ENCODE measurements at regions not wholly inside any gene's neighbourhood (a gene's known extent, or its start where the extent isn't known, plus 50 kb on each side); places are given as distances from the start of the nearest gene placed in this dataset.

DNA sequence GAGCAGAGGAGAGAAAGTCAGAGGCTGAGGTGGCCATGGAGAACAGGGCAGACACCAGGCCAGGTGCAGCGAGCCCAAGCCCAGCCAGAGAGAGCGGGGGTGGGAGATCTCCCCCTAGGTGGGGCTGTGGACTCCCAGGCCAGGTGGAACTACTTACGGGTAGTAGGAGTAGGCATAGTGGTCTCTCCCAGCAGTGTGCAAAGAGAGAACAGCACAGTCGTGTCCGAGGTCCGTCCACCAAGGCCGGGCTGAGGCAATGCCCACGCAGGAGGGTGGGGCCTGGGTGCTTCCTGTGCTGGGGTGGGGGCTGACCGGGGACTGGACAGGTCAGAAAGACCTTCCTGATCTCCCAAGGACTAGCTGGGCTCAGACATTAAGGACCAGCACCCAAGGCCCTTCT lies 263.7 kb downstream of the PTPRU start:
- H3K4me2 ChIP-seq (ENCODE audit: low read length): no peak overlapping the region
- no peaks in the 10 kb centered on the region for H3K36me3 ChIP-seq (ENCODE audit: insufficient read depth, low read length)
- H3F3A ChIP-seq (ENCODE audit: insufficient read depth, low read length, poor library complexity, severe bottlenecking): no peaks in the 10 kb centered on the region
- no peaks in the 10 kb centered on the region for H3K27me3 ChIP-seq (ENCODE audit: insufficient read depth, low read depth, low read length)
- H3K9me3 ChIP-seq (ENCODE audit: low read length): peaks cover 7% of the 10 kb centered on the region
- no peaks in the 10 kb centered on the region for H4K20me1 ChIP-seq (ENCODE audit: insufficient read depth)
- H2AFZ ChIP-seq (ENCODE audit: low read depth, low read length): no peak overlapping the region
- no peaks in the 10 kb centered on the region for H3K9me2 ChIP-seq (ENCODE audit: insufficient read depth, low read length)
- no peak overlapping the region for H3K27ac ChIP-seq (ENCODE audit: low read length)
- TF ChIP-seq RAD21 (conservative IDR thresholded peaks at IDR 0.05): no peak
- TF ChIP-seq POLR2AphosphoS5 (IDR thresholded peaks at IDR 0.05): no peak
- TF ChIP-seq EZH2 (IDR thresholded peaks at IDR 0.05; ENCODE audit: borderline replicate concordance, insufficient read depth, low read length, poor library complexity, severe bottlenecking): no peak
- TF ChIP-seq TAF1 (IDR thresholded peaks at IDR 0.05; ENCODE audit: low read depth): no peak
- TF ChIP-seq CTCF (IDR thresholded peaks at IDR 0.05; ENCODE audit: poor library complexity, severe bottlenecking): no peak
- TF ChIP-seq, protein P1, sequence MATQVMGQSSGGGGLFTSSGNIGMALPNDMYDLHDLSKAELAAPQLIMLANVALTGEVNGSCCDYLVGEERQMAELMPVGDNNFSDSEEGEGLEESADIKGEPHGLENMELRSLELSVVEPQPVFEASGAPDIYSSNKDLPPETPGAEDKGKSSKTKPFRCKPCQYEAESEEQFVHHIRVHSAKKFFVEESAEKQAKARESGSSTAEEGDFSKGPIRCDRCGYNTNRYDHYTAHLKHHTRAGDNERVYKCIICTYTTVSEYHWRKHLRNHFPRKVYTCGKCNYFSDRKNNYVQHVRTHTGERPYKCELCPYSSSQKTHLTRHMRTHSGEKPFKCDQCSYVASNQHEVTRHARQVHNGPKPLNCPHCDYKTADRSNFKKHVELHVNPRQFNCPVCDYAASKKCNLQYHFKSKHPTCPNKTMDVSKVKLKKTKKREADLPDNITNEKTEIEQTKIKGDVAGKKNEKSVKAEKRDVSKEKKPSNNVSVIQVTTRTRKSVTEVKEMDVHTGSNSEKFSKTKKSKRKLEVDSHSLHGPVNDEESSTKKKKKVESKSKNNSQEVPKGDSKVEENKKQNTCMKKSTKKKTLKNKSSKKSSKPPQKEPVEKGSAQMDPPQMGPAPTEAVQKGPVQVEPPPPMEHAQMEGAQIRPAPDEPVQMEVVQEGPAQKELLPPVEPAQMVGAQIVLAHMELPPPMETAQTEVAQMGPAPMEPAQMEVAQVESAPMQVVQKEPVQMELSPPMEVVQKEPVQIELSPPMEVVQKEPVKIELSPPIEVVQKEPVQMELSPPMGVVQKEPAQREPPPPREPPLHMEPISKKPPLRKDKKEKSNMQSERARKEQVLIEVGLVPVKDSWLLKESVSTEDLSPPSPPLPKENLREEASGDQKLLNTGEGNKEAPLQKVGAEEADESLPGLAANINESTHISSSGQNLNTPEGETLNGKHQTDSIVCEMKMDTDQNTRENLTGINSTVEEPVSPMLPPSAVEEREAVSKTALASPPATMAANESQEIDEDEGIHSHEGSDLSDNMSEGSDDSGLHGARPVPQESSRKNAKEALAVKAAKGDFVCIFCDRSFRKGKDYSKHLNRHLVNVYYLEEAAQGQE (IDR thresholded peaks at IDR 0.05; ENCODE audit: borderline replicate concordance): no peak
- TF ChIP-seq EP300 (conservative IDR thresholded peaks at IDR 0.05; ENCODE audit: poor library complexity, severe bottlenecking): no peak
- TF ChIP-seq MXI1 (conservative IDR thresholded peaks at IDR 0.05; ENCODE audit: poor library complexity, severe bottlenecking): no peak
- TF ChIP-seq SMC3 (conservative IDR thresholded peaks at IDR 0.05; ENCODE audit: poor library complexity): no peak
- H3K79me2 ChIP-seq (replicated peaks; ENCODE audit: insufficient read depth, low read length): no peaks in the 10 kb centered on the region
- no peak overlapping the region for H3K4me3 ChIP-seq (ENCODE audit: low read length)
- no peak overlapping the region for H3K9ac ChIP-seq (ENCODE audit: low read length)

GRCh38 chr1:29499104-29499650 lies 262.9 kb downstream of the PTPRU start:
- Histone ChIP-seq H3K79me2 (replicated peaks; ENCODE audit: insufficient read depth, low read length) (no peaks in the 10 kb centered on the region), H3K4me3 (ENCODE audit: low read length) (no peak overlapping the region), H2AFZ (ENCODE audit: low read depth, low read length) (no peak overlapping the region), H3F3A (ENCODE audit: insufficient read depth, low read length, poor library complexity, severe bottlenecking) (no peaks in the 10 kb centered on the region), H3K36me3 (ENCODE audit: insufficient read depth, low read length) (no peaks in the 10 kb centered on the region), H3K27ac (ENCODE audit: low read length) (no peak overlapping the region), H4K20me1 (ENCODE audit: insufficient read depth) (no peaks in the 10 kb centered on the region), H3K4me2 (ENCODE audit: low read length) (no peak overlapping the region), H3K9me2 (ENCODE audit: insufficient read depth, low read length) (no peaks in the 10 kb centered on the region), H3K9ac (ENCODE audit: low read length) (no peak overlapping the region), H3K9me3 (ENCODE audit: low read length) (peaks cover 7% of the 10 kb centered on the region), H3K27me3 (ENCODE audit: insufficient read depth, low read depth, low read length) (no peaks in the 10 kb centered on the region)
- TF ChIP-seq EZH2 (IDR thresholded peaks at IDR 0.05; ENCODE audit: borderline replicate concordance, insufficient read depth, low read length, poor library complexity, severe bottlenecking) (no peak), CTCF (IDR thresholded peaks at IDR 0.05; ENCODE audit: poor library complexity, severe bottlenecking) (no peak), TAF1 (IDR thresholded peaks at IDR 0.05; ENCODE audit: low read depth) (no peak), MXI1 (conservative IDR thresholded peaks at IDR 0.05; ENCODE audit: poor library complexity, severe bottlenecking) (no peak), RAD21 (conservative IDR thresholded peaks at IDR 0.05) (no peak), SMC3 (conservative IDR thresholded peaks at IDR 0.05; ENCODE audit: poor library complexity) (no peak), EP300 (conservative IDR thresholded peaks at IDR 0.05; ENCODE audit: poor library complexity, severe bottlenecking) (no peak), POLR2AphosphoS5 (IDR thresholded peaks at IDR 0.05) (no peak)
- TF ChIP-seq, protein P1 (IDR thresholded peaks at IDR 0.05; ENCODE audit: borderline replicate concordance): no peak

Measured in neural cell (in vitro differentiated cells).